GM12892 (cell line): ENCODE measurements at regions not wholly inside any gene's neighbourhood (a gene's known extent, or its start where the extent isn't known, plus 50 kb on each side); places are given as distances from the start of the nearest gene placed in this dataset.

ENCODE experiments used
- POLR2A ChIP-seq: IDR thresholded peaks from 2 replicates; pipeline ENCODE4 v1.6.1; 2011; ENCODE audit warnings: low read depth, low read length, control low read depth
- POLR2AphosphoS5 ChIP-seq: IDR thresholded peaks from 2 replicates; pipeline ENCODE4 v1.6.1; 2011; ENCODE audit warnings: low read depth, low read length, control low read depth

GRCh38 chr4:126777649-126778048, 855.1 kb upstream of the INTU start:
- TF ChIP-seq POLR2A (no peak), POLR2AphosphoS5 (no peak)
